B cell (primary cell): ENCODE measurements at regions not wholly inside any gene's neighbourhood (a gene's known extent, or its start where the extent isn't known, plus 50 kb on each side); places are given as distances from the start of the nearest gene placed in this dataset.

Experiments
- ATAC-seq: fragments of 200-7000 bp; cut with Tn5 transposase; one replicate; pipeline ENCODE4 v1.10.0; 2021; ENCODE audit warnings: low read depth, mild to moderate bottlenecking, moderate number of reproducible peaks, moderate library complexity
- CTCF ChIA-PET: fragments of 350-600 bp; sonication (Branson Sonifier 250); formaldehyde crosslinking; loops from one replicate; lab custom pipeline; 2021; ENCODE audit warnings: antibody characterized with exemption, inconsistent platforms; lab: Charles Lee
- POLR2A ChIA-PET: fragments of 350-600 bp; sonication (Branson Sonifier 250); formaldehyde crosslinking; loops from one replicate; lab custom pipeline; 2021; ENCODE audit warnings: antibody characterized with exemption; lab: Charles Lee
- DNase-seq: peaks from one replicate; pipeline ENCODE4 v3.0.0; 2013
- H2AFZ ChIP-seq: 2 replicates; pipeline ENCODE4 v1.6.1; 2012; ENCODE audit warnings: mild to moderate bottlenecking, low read depth, low read length; ENCODE audit not compliant: insufficient read depth, poor library complexity, severe bottlenecking
- H3K27ac ChIP-seq, 2 donors: 1 replicate in 1 of 2; 2 replicates in 1 of 2; pipeline ENCODE4 v1.5.1; 2012 to 2013; ENCODE audit warnings: low read length in 2 of 2, mild to moderate bottlenecking in 2 of 2, moderate library complexity in 1 of 2
- H3K27me3 ChIP-seq, 4 experiments: fragments of 200-600 bp in 1 of 4; sonication (generic) in 1 of 4; replicated peaks in 1 of 4; 1 replicate in 2 of 4; 2 replicates in 2 of 4; pipeline versions ENCODE4 v1.6.1 to v1.7.0; 2013 to 2016; ENCODE audit warnings: low read length in 3 of 4, mild to moderate bottlenecking in 2 of 4, mixed read lengths in 1 of 4, moderate library complexity in 1 of 4; ENCODE audit not compliant: insufficient read depth in 4 of 4, control insufficient read depth in 3 of 4; ENCODE audit errors: control extremely low read depth in 1 of 4
- H3K36me3 ChIP-seq, 2 experiments: replicated peaks in 1 of 2; 1 replicate in 1 of 2; 2 replicates in 1 of 2; pipeline versions ENCODE4 v1.6.1 to v1.7.1; 2013; ENCODE audit warnings: low read length in 1 of 2; ENCODE audit not compliant: insufficient read depth in 2 of 2, control insufficient read depth in 1 of 2; ENCODE audit errors: control extremely low read depth in 1 of 2, extremely low read depth in 1 of 2
- H3K4me1 ChIP-seq, 2 donors: fragments of 200-600 bp in 1 of 2; sonication (generic) in 1 of 2; 1 replicate in 1 of 2; 2 replicates in 1 of 2; pipeline versions ENCODE4 v1.5.1 to v1.6.1; 2013 to 2017; ENCODE audit warnings: low read length in 2 of 2; ENCODE audit not compliant: control insufficient read depth in 2 of 2, insufficient read depth in 2 of 2
- H3K4me2 ChIP-seq: replicated peaks from 2 replicates; pipeline ENCODE3; 2012; ENCODE audit warnings: mild to moderate bottlenecking, low read depth, low read length; ENCODE audit not compliant: poor library complexity, severe bottlenecking
- H3K4me3 ChIP-seq, 5 experiments: fragments of 200-600 bp in 1 of 5; sonication (generic) in 1 of 5; 1 replicate in 3 of 5; 2 replicates in 2 of 5; pipeline versions ENCODE4 v1.5.1 to v1.7.0; 2011 to 2016; ENCODE audit warnings: low read length in 4 of 5, mild to moderate bottlenecking in 4 of 5, low read depth in 2 of 5, control low read depth in 1 of 5, moderate library complexity in 1 of 5; ENCODE audit not compliant: insufficient read depth in 1 of 5; ENCODE audit errors: control extremely low read depth in 1 of 5, extremely low read depth in 1 of 5
- H3K79me2 ChIP-seq: fragments of 200-600 bp; sonication (generic); one replicate; pipeline ENCODE4 v1.6.0; 2016; ENCODE audit warnings: low read length; ENCODE audit not compliant: control insufficient read depth, insufficient read depth
- H3K9ac ChIP-seq: fragments of 200-600 bp; sonication (generic); 2 replicates; pipeline ENCODE4 v1.6.1; 2017; ENCODE audit warnings: mild to moderate bottlenecking, low read length, moderate library complexity
- H3K9me3 ChIP-seq, 3 donors: one replicate each; pipeline versions ENCODE4 v1.6.1 to v1.7.1; 2013; ENCODE audit warnings: low read length in 2 of 3; ENCODE audit not compliant: control insufficient read depth in 2 of 3, insufficient read depth in 1 of 3; ENCODE audit errors: control extremely low read depth in 1 of 3
- H4K20me1 ChIP-seq: 2 replicates; pipeline ENCODE4 v1.6.0; 2012; ENCODE audit warnings: mild to moderate bottlenecking, low read length; ENCODE audit not compliant: insufficient read depth, control insufficient read depth, poor library complexity, severe bottlenecking
- H3K27ac Mint-ChIP-seq: one replicate; pipeline ENCODE4 v1.8.0; 2021; ENCODE audit warnings: mixed read lengths
- H3K27me3 Mint-ChIP-seq: one replicate; pipeline ENCODE4 v1.8.0; 2021; ENCODE audit warnings: mixed read lengths
- H3K4me1 Mint-ChIP-seq: one replicate; pipeline ENCODE4 v1.8.0; 2021; ENCODE audit warnings: mixed read lengths
- H3K4me3 Mint-ChIP-seq: one replicate; pipeline ENCODE4 v1.8.0; 2021; ENCODE audit warnings: mixed read lengths
- H3K9me3 Mint-ChIP-seq: one replicate; pipeline ENCODE4 v1.8.0; 2022; ENCODE audit warnings: mixed read lengths; ENCODE audit not compliant: insufficient read depth
- EZH2 ChIP-seq: IDR thresholded peaks from 2 replicates; pipeline ENCODE4 v1.6.1; 2012; ENCODE audit warnings: borderline replicate concordance, low read depth, mild to moderate bottlenecking, moderate library complexity, low read length; ENCODE audit not compliant: insufficient read depth, poor library complexity, severe bottlenecking
- WGBS: methylation state at CpG from one replicate; pipeline ENCODE4 v1.1.5; 2013; ENCODE audit warnings: missing lambda C conversion rate; ENCODE audit not compliant: insufficient coverage; 5-methylcytosine and 5-hydroxymethylcytosine counted together
- intact Hi-C: fragments of 100-400 bp; cut with micrococcal nuclease; formaldehyde crosslinking; loops from one replicate; pipeline ENCODE4 v1.10.0; 2022
- TF ChIP-seq, protein P1 (sequence below): fragments of 200-600 bp; IDR thresholded peaks from one replicate; pipeline ENCODE4 v1.8.0; 2022; ENCODE audit warnings: antibody characterized with exemption, mild to moderate bottlenecking

DNA sequence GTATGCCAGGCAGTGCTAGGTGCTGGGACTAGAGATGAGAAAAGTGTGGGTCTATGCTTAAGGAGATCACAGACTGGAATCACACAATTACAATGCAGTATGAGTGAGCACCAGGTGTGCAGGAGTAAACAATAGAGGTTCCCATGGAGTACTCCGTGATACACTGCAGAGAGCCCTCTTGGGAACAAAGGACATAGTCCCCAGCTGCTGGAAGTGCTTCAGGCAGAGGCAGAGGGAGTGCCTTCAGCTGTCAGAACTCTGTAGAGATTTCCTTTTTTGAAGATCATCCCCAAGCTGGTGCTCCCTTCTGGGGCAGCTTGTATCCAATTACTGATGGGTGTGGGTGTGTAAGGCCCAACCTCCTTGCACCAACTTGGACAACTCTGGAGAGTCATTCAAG is 143.5 kb upstream of the PLET1 start:
- no peaks in the 10 kb centered on the region for H3K4me1 Mint-ChIP-seq

DNA sequence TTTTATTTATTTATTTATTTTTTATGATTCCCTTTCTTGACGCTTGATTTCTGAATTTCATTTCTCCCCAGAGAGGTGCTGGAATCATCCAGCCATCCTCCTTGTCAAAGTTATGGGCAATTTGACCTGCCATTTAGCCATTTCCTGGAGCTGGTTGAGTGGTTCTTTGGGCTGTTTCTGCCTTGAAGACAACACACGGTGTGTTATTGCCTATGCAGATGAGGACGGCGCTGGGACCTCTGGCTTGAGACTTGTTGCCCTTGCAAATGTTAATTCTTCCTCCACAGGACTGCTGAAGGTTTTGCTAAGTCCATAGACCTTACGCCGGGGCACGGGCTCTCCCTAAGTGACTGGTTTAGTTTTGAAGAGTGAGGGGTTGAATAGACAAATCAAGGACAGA is 147.9 kb upstream of the PLET1 start:
- TF ChIP-seq EZH2 = no peak
- TF ChIP-seq, protein P1, sequence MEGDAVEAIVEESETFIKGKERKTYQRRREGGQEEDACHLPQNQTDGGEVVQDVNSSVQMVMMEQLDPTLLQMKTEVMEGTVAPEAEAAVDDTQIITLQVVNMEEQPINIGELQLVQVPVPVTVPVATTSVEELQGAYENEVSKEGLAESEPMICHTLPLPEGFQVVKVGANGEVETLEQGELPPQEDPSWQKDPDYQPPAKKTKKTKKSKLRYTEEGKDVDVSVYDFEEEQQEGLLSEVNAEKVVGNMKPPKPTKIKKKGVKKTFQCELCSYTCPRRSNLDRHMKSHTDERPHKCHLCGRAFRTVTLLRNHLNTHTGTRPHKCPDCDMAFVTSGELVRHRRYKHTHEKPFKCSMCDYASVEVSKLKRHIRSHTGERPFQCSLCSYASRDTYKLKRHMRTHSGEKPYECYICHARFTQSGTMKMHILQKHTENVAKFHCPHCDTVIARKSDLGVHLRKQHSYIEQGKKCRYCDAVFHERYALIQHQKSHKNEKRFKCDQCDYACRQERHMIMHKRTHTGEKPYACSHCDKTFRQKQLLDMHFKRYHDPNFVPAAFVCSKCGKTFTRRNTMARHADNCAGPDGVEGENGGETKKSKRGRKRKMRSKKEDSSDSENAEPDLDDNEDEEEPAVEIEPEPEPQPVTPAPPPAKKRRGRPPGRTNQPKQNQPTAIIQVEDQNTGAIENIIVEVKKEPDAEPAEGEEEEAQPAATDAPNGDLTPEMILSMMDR = no peak
- Mint-ChIP-seq H3K4me1 (no peaks in the 10 kb centered on the region), H3K9me3 (peaks cover 3% of the 10 kb centered on the region), H3K27ac (no peak overlapping the region), H3K27me3 (peaks cover 15% of the 10 kb centered on the region), H3K4me3 (no peak overlapping the region)
- Histone ChIP-seq H3K36me3 (no peaks in the 10 kb centered on the region), H3K9me3 (no peaks in the 10 kb centered on the region), H3K4me3 (no peak overlapping the region), H2AFZ (no peak overlapping the region), H3K27me3 (peaks cover 0 to 5% (median 0%) of the 10 kb centered on the region in 4 experiments), H3K9ac (no peak overlapping the region), H3K4me2 (no peak overlapping the region), H4K20me1 (no peaks in the 10 kb centered on the region), H3K4me1 (no peaks in the 10 kb centered on the region), H3K79me2 (no peaks in the 10 kb centered on the region), H3K27ac (no peak overlapping the region)
- DNase-seq (no peak), ATAC-seq (no peak)
- intact Hi-C loops = no loop called here
- ChIA-PET CTCF (no interaction called here), POLR2A (no interaction called here)
- 47% methylated on average over 3 of the region's 7 CpGs for WGBS

More for the DNA sequence above, 143.5 kb upstream of the PLET1 start:
- Mint-ChIP-seq H3K4me3 (no peak overlapping the region), H3K27me3 (peaks cover 7% of the 10 kb centered on the region), H3K27ac (no peak overlapping the region), H3K9me3 (no peaks in the 10 kb centered on the region)
- Histone ChIP-seq H3K4me3 (no peak overlapping the region), H2AFZ (no peak overlapping the region), H3K4me2 (no peak overlapping the region), H3K9ac (no peak overlapping the region), H3K27ac (no peak overlapping the region), H3K9me3 (no peaks in the 10 kb centered on the region), H3K27me3 (peaks cover 0 to 9% (median 0%) of the 10 kb centered on the region in 4 experiments), H3K36me3 (no peaks in the 10 kb centered on the region), H3K79me2 (no peaks in the 10 kb centered on the region), H3K4me1 (no peaks in the 10 kb centered on the region), H4K20me1 (no peaks in the 10 kb centered on the region)
- POLR2A ChIA-PET = no interaction called here
- WGBS = 64% methylated on average over 1 of the region's 1 CpG
- ATAC-seq = no peak
- DNase-seq = no peak
- intact Hi-C loops = no loop called here
- CTCF ChIA-PET = no interaction called here
- no peak for TF ChIP-seq EZH2
- TF ChIP-seq, protein P1 = no peak
